Liver (tissue), 8 donors: ENCODE measurements at regions not wholly inside any gene's neighbourhood (a gene's known extent, or its start where the extent isn't known, plus 50 kb on each side); places are given as distances from the start of the nearest gene placed in this dataset.
A peak's percentile ranks its signal among the peaks of the same experiment; 100 is the strongest.

Source experiments
- DNase-seq: peaks from one replicate; pipeline ENCODE4 v3.0.0-alpha.2; 2017; ENCODE audit warnings: low spot score
- H3K27ac ChIP-seq, 2 donors: one replicate each; pipeline ENCODE4 v1.7.0; 2013; ENCODE audit warnings: inconsistent platforms in 2 of 2, low read length in 2 of 2, control low read depth in 1 of 2, low read depth in 1 of 2, mild to moderate bottlenecking in 1 of 2
- H3K27me3 ChIP-seq, 4 donors: one replicate each; pipeline versions ENCODE4 v1.6.1 to v1.7.0; 2013; ENCODE audit warnings: low read length in 3 of 4, inconsistent platforms in 1 of 4, mild to moderate bottlenecking in 1 of 4, moderate library complexity in 1 of 4; ENCODE audit not compliant: control insufficient read depth in 4 of 4, insufficient read depth in 4 of 4
- H3K36me3 ChIP-seq, 4 donors: one replicate each; pipeline versions ENCODE4 v1.6.1 to v1.7.0; 2013; ENCODE audit warnings: low read length in 3 of 4, mild to moderate bottlenecking in 3 of 4, low read depth in 1 of 4, moderate library complexity in 1 of 4; ENCODE audit not compliant: control insufficient read depth in 4 of 4, insufficient read depth in 3 of 4
- H3K4me1 ChIP-seq, 4 donors: one replicate each; pipeline versions ENCODE4 v1.6.1 to v1.7.0; 2013; ENCODE audit warnings: low read length in 3 of 4, mild to moderate bottlenecking in 3 of 4, moderate library complexity in 1 of 4; ENCODE audit not compliant: control insufficient read depth in 4 of 4, insufficient read depth in 4 of 4
- H3K4me3 ChIP-seq, 3 donors: one replicate each; pipeline versions ENCODE4 v1.6.1 to v1.7.0; 2013; ENCODE audit warnings: low read length in 3 of 3, control low read depth in 1 of 3, low read depth in 1 of 3, mild to moderate bottlenecking in 1 of 3
- H3K9ac ChIP-seq, 2 donors: one replicate each; pipeline ENCODE4 v1.7.0; 2013; ENCODE audit warnings: low read length in 2 of 2, mild to moderate bottlenecking in 2 of 2, moderate library complexity in 2 of 2, control low read depth in 1 of 2, low read depth in 1 of 2
- H3K9me3 ChIP-seq, 4 donors: one replicate each; pipeline versions ENCODE4 v1.6.1 to v1.7.0; 2013; ENCODE audit warnings: low read length in 3 of 4; ENCODE audit not compliant: control insufficient read depth in 4 of 4
- EGR1 ChIP-seq, 2 donors: IDR thresholded peaks; 2 replicates each; pipeline ENCODE4 v1.6.1; 2016 to 2018; ENCODE audit warnings: antibody characterized with exemption in 2 of 2, low read depth in 2 of 2
- GABPA ChIP-seq, 2 donors: IDR thresholded peaks in 1 of 2; conservative IDR thresholded peaks in 1 of 2; 2 replicates each; pipeline ENCODE4 v1.6.1; 2016; ENCODE audit warnings: antibody characterized with exemption in 2 of 2, mild to moderate bottlenecking in 1 of 2, moderate library complexity in 1 of 2
- HNF4A ChIP-seq, 2 donors: conservative IDR thresholded peaks; 2 replicates each; pipeline ENCODE4 v1.6.1; 2016; ENCODE audit warnings: antibody characterized with exemption in 2 of 2, mild to moderate bottlenecking in 2 of 2
- HNF4G ChIP-seq: IDR thresholded peaks from 2 replicates; pipeline ENCODE4 v1.6.1; 2016; ENCODE audit warnings: antibody characterized with exemption
- JUND ChIP-seq, 2 donors: IDR thresholded peaks; 2 replicates each; pipeline ENCODE4 v1.6.1; 2016; ENCODE audit warnings: antibody characterized with exemption in 2 of 2
- NR2F2 ChIP-seq: IDR thresholded peaks from 2 replicates; pipeline ENCODE4 v1.6.1; 2016; ENCODE audit warnings: antibody characterized with exemption
- RAD21 ChIP-seq, 2 donors: IDR thresholded peaks; 2 replicates each; pipeline ENCODE4 v1.6.1; 2016; ENCODE audit warnings: antibody characterized with exemption in 2 of 2, mild to moderate bottlenecking in 2 of 2
- RXRA ChIP-seq, 2 donors: IDR thresholded peaks; 2 replicates each; pipeline ENCODE4 v1.6.1; 2017 to 2018; ENCODE audit warnings: antibody characterized with exemption in 2 of 2, mild to moderate bottlenecking in 1 of 2
- SP1 ChIP-seq: IDR thresholded peaks from 2 replicates; pipeline ENCODE4 v1.6.1; 2018; ENCODE audit warnings: antibody characterized with exemption, mild to moderate bottlenecking
- TAF1 ChIP-seq: conservative IDR thresholded peaks from 2 replicates; pipeline ENCODE4 v1.6.1; 2016; ENCODE audit warnings: antibody characterized with exemption, mild to moderate bottlenecking
- YY1 ChIP-seq: IDR thresholded peaks from 2 replicates; pipeline ENCODE4 v1.6.1; 2016; ENCODE audit warnings: antibody characterized with exemption, mild to moderate bottlenecking
- WGBS: extraction: QIAGEN DNeasy Blood & Tissue Kit; methylation state at CpG from one replicate; pipeline ENCODE4 v1.1.7; 2013; 5-methylcytosine and 5-hydroxymethylcytosine counted together
- TF ChIP-seq, protein P1 (sequence below): IDR thresholded peaks from 2 replicates; pipeline ENCODE4 v1.6.1; 2016; ENCODE audit warnings: antibody characterized with exemption
- TF ChIP-seq, protein P2 (sequence below): IDR thresholded peaks from 2 replicates; pipeline ENCODE4 v1.6.1; 2016; ENCODE audit warnings: antibody characterized with exemption
- TF ChIP-seq, protein P3 (sequence below): IDR thresholded peaks from 2 replicates; pipeline ENCODE4 v1.6.1; 2016; ENCODE audit warnings: antibody characterized with exemption, mild to moderate bottlenecking
- TF ChIP-seq, protein P4 (sequence below): fragments of 150-350 bp; IDR thresholded peaks from 2 replicates; pipeline ENCODE4 v1.5.1; 2017; ENCODE audit warnings: improper control_type of control experiment, low read depth, low read length; ENCODE audit not compliant: missing input control
- TF ChIP-seq, protein P5 (sequence below): IDR thresholded peaks from 2 replicates; pipeline ENCODE4 v1.6.1; 2016; ENCODE audit warnings: antibody characterized with exemption
- donor health status: healthy.
- donor health status: healthy.
- donor health status: healthy.
- donor health status: healthy.
- donor health status: healthy.

DNA sequence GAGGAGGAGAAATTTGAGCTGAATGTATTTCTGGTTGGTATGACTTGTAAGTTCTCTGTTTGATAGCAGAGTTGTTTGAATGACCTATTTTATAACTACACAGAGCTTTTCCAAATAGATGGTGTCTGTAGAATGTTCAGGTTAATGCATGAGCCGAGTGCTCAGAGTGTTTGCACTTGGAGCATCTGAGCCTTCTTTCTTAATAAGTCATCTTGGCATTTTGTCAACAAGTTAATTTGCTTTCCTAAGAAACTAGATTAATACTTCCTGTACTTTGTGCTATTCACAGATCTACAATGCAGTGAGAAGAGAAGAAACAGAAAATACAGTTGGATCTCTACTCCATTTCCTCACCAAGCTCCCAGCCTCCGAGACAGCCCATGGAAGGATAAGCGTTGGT, 138.2 kb downstream of the PLCE1 start:
- H3K4me3 ChIP-seq: no peak overlapping the region
- WGBS: 86% methylated on average over 3 of the region's 3 CpGs
- TF ChIP-seq, protein P1, sequence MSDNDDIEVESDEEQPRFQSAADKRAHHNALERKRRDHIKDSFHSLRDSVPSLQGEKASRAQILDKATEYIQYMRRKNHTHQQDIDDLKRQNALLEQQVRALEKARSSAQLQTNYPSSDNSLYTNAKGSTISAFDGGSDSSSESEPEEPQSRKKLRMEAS: no peak
- TF ChIP-seq HNF4G (no peak), YY1 (no peak), SP1 (no peak), RXRA (IDR thresholded peaks at IDR 0.05) (no peak), TAF1 (no peak), EGR1 (IDR thresholded peaks at IDR 0.05; ENCODE audit: low read depth in 2 of 2) (no peak), GABPA (IDR thresholded peaks at IDR 0.05 in 1 of 2, conservative IDR thresholded peaks at IDR 0.05 in 1 of 2) (no peak), RAD21 (IDR thresholded peaks at IDR 0.05) (no peak), NR2F2 (no peak), JUND (IDR thresholded peaks at IDR 0.05) (no peak), HNF4A (conservative IDR thresholded peaks at IDR 0.05) (no peak)
- TF ChIP-seq, protein P2, sequence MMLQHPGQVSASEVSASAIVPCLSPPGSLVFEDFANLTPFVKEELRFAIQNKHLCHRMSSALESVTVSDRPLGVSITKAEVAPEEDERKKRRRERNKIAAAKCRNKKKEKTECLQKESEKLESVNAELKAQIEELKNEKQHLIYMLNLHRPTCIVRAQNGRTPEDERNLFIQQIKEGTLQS: no peak
- TF ChIP-seq, protein P3, sequence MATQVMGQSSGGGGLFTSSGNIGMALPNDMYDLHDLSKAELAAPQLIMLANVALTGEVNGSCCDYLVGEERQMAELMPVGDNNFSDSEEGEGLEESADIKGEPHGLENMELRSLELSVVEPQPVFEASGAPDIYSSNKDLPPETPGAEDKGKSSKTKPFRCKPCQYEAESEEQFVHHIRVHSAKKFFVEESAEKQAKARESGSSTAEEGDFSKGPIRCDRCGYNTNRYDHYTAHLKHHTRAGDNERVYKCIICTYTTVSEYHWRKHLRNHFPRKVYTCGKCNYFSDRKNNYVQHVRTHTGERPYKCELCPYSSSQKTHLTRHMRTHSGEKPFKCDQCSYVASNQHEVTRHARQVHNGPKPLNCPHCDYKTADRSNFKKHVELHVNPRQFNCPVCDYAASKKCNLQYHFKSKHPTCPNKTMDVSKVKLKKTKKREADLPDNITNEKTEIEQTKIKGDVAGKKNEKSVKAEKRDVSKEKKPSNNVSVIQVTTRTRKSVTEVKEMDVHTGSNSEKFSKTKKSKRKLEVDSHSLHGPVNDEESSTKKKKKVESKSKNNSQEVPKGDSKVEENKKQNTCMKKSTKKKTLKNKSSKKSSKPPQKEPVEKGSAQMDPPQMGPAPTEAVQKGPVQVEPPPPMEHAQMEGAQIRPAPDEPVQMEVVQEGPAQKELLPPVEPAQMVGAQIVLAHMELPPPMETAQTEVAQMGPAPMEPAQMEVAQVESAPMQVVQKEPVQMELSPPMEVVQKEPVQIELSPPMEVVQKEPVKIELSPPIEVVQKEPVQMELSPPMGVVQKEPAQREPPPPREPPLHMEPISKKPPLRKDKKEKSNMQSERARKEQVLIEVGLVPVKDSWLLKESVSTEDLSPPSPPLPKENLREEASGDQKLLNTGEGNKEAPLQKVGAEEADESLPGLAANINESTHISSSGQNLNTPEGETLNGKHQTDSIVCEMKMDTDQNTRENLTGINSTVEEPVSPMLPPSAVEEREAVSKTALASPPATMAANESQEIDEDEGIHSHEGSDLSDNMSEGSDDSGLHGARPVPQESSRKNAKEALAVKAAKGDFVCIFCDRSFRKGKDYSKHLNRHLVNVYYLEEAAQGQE: no peak
- TF ChIP-seq, protein P4, sequence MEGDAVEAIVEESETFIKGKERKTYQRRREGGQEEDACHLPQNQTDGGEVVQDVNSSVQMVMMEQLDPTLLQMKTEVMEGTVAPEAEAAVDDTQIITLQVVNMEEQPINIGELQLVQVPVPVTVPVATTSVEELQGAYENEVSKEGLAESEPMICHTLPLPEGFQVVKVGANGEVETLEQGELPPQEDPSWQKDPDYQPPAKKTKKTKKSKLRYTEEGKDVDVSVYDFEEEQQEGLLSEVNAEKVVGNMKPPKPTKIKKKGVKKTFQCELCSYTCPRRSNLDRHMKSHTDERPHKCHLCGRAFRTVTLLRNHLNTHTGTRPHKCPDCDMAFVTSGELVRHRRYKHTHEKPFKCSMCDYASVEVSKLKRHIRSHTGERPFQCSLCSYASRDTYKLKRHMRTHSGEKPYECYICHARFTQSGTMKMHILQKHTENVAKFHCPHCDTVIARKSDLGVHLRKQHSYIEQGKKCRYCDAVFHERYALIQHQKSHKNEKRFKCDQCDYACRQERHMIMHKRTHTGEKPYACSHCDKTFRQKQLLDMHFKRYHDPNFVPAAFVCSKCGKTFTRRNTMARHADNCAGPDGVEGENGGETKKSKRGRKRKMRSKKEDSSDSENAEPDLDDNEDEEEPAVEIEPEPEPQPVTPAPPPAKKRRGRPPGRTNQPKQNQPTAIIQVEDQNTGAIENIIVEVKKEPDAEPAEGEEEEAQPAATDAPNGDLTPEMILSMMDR: no peak
- TF ChIP-seq, protein P5, sequence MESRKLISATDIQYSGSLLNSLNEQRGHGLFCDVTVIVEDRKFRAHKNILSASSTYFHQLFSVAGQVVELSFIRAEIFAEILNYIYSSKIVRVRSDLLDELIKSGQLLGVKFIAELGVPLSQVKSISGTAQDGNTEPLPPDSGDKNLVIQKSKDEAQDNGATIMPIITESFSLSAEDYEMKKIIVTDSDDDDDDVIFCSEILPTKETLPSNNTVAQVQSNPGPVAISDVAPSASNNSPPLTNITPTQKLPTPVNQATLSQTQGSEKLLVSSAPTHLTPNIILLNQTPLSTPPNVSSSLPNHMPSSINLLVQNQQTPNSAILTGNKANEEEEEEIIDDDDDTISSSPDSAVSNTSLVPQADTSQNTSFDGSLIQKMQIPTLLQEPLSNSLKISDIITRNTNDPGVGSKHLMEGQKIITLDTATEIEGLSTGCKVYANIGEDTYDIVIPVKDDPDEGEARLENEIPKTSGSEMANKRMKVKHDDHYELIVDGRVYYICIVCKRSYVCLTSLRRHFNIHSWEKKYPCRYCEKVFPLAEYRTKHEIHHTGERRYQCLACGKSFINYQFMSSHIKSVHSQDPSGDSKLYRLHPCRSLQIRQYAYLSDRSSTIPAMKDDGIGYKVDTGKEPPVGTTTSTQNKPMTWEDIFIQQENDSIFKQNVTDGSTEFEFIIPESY: no peak
- H3K27me3 ChIP-seq: no peaks in the 10 kb centered on the region
- no peaks in the 10 kb centered on the region for H3K36me3 ChIP-seq
- H3K4me1 ChIP-seq: peaks cover 0 to 1% (median 0%) of the 10 kb centered on the region in 4 donors
- DNase-seq: no peak
- H3K9ac ChIP-seq: no peak overlapping the region
- H3K9me3 ChIP-seq: no peaks in the 10 kb centered on the region
- no peak overlapping the region for H3K27ac ChIP-seq

DNA sequence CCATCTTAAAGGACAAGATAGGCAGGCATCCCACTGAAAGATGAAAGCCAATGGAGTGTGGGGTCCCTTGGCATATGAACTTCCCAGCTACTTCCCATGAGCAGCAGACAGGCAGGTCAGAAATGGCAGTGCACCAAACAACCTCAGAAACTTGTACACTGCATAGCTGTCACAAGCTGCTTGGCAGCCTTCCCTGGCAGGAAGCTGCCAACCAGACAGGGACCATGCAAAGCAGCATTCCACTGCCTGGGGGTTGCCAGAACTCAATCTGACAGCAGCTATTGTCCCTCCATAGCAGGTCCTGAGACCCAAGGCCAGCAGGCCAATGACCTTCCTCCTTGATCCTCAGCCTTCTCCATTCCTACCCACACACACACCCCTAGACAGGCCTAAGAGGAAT, 139.5 kb downstream of the PLCE1 start:
- H3K27ac ChIP-seq: no peak overlapping the region
- no peaks in the 10 kb centered on the region for H3K36me3 ChIP-seq
- H3K4me1 ChIP-seq: peaks cover 0 to 1% (median 0%) of the 10 kb centered on the region in 4 donors
- TF ChIP-seq HNF4G: no peak
- TF ChIP-seq RAD21 (IDR thresholded peaks at IDR 0.05): peak in 1 of 2 donors; percentile 22
- no peak for TF ChIP-seq YY1
- H3K9ac ChIP-seq: no peak overlapping the region
- no peaks in the 10 kb centered on the region for H3K9me3 ChIP-seq
- no peak for DNase-seq
- no peak overlapping the region for H3K4me3 ChIP-seq
- no peaks in the 10 kb centered on the region for H3K27me3 ChIP-seq
